MM.1S (cell line): ENCODE measurements at regions not wholly inside any gene's neighbourhood (a gene's known extent, or its start where the extent isn't known, plus 50 kb on each side); places are given as distances from the start of the nearest gene placed in this dataset.

Experiments
- EZH2phosphoT487 ChIP-seq: fragments of 300-600 bp; sonication (generic); IDR thresholded peaks from 2 replicates; pipeline ENCODE4 v1.6.1; 2018; ENCODE audit warnings: antibody characterized with exemption, low read length
- TF ChIP-seq, protein P1 (sequence below): fragments of 300-600 bp; sonication (generic); IDR thresholded peaks from 2 replicates; pipeline ENCODE4 v1.5.1; 2016; ENCODE audit warnings: antibody characterized with exemption, low read length, mixed read lengths

DNA sequence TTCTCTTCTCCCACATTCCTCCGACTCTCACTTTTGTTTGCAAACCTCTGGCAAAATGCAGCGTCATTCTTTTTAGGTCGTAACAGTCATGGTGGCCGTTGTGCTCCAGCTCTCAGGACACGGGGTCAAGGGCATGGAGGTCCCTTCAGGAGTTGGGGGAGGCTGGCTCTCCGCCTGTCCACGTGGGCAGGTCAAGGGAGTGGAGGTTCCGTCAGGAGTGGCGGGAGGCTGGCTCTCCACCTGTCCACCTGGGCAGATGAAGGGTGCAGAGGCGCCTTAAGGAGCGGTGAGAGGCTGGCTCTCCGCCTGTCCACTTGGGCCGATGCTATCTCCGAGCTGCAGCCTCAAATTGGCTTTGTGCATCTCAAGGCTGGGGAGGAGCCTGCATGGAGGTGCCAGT, 98.0 kb downstream of the ERMARD start:
- TF ChIP-seq, protein P1, sequence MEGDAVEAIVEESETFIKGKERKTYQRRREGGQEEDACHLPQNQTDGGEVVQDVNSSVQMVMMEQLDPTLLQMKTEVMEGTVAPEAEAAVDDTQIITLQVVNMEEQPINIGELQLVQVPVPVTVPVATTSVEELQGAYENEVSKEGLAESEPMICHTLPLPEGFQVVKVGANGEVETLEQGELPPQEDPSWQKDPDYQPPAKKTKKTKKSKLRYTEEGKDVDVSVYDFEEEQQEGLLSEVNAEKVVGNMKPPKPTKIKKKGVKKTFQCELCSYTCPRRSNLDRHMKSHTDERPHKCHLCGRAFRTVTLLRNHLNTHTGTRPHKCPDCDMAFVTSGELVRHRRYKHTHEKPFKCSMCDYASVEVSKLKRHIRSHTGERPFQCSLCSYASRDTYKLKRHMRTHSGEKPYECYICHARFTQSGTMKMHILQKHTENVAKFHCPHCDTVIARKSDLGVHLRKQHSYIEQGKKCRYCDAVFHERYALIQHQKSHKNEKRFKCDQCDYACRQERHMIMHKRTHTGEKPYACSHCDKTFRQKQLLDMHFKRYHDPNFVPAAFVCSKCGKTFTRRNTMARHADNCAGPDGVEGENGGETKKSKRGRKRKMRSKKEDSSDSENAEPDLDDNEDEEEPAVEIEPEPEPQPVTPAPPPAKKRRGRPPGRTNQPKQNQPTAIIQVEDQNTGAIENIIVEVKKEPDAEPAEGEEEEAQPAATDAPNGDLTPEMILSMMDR: no peak
- TF ChIP-seq EZH2phosphoT487: no peak
